Right lobe of liver (tissue), 6 donors: ENCODE measurements at regions not wholly inside any gene's neighbourhood (a gene's known extent, or its start where the extent isn't known, plus 50 kb on each side); places are given as distances from the start of the nearest gene placed in this dataset.

Experiments used
- ATAC-seq, 4 donors: fragments of 200-7000 bp; cut with Tn5 transposase; one replicate each; pipeline ENCODE4 v1.9.1; 2020; ENCODE audit warnings: mild to moderate bottlenecking in 4 of 4, moderate library complexity in 4 of 4
- DNase-seq, 3 donors: peaks; one replicate each; pipeline ENCODE4 v3.0.0-alpha.2; 2020
- H3K27ac ChIP-seq, 3 donors: fragments of 200-600 bp; one replicate each; pipeline ENCODE4 v1.8.0; 2022
- H3K27me3 ChIP-seq, 2 donors: fragments of 200-600 bp; one replicate each; pipeline ENCODE4 v1.8.0; 2022
- H3K36me3 ChIP-seq, 4 donors: fragments of 200-600 bp; sonication (generic) in 1 of 4; one replicate each; pipeline versions ENCODE4 v1.5.1 to v1.8.0; 2017 to 2022; ENCODE audit warnings: control low read depth in 1 of 4
- H3K4me1 ChIP-seq, 4 donors: fragments of 200-600 bp; sonication (generic) in 1 of 4; one replicate each; pipeline versions ENCODE4 v1.5.1 to v1.8.0; 2017 to 2022; ENCODE audit warnings: control low read depth in 1 of 4
- H3K4me3 ChIP-seq, 3 donors: fragments of 200-600 bp; one replicate each; pipeline ENCODE4 v1.8.0; 2022
- H3K9me3 ChIP-seq, 4 donors: fragments of 200-600 bp; sonication (generic) in 1 of 4; one replicate each; pipeline versions ENCODE4 v1.5.1 to v1.8.0; 2017 to 2022; ENCODE audit warnings: control low read depth in 1 of 4
- POLR2A ChIP-seq: fragments of 450-650 bp; IDR thresholded peaks from one replicate; pipeline ENCODE4 v1.6.1; 2017; ENCODE audit warnings: antibody characterized with exemption, mild to moderate bottlenecking
- WGBS: methylation state at CpG from one replicate; pipeline ENCODE4 v1.1.6; 2018; ENCODE audit warnings: low coverage, low lambda C conversion rate; ENCODE audit not compliant: insufficient coverage; ENCODE audit errors: missing lambda C conversion rate; 5-methylcytosine and 5-hydroxymethylcytosine counted together
- intact Hi-C, 2 donors: fragments of 100-400 bp; cut with DNase I; formaldehyde crosslinking; loops; one replicate each; pipeline versions ENCODE4 v1.11.2 to v1.14.1; 2022
- TF ChIP-seq, protein P1 (sequence below), 4 donors: fragments of 200-600 bp in 3 of 4; fragments of 450-650 bp in 1 of 4; IDR thresholded peaks; one replicate each; pipeline versions ENCODE4 v1.5.1 to v1.8.0; 2016 to 2022; ENCODE audit warnings: antibody characterized with exemption in 4 of 4, mild to moderate bottlenecking in 2 of 4
- donor health status: DM: no; HTN: yes; CAD: no.
- donor health status: DM: no; HTN: no; CAD: no.
- donor health status: DM: no; HTN: no; CAD: no.
- donor health status: DM: no; HTN: yes; CAD: no.
- donor health status: DM: no; HTN: yes; CAD: no.

DNA sequence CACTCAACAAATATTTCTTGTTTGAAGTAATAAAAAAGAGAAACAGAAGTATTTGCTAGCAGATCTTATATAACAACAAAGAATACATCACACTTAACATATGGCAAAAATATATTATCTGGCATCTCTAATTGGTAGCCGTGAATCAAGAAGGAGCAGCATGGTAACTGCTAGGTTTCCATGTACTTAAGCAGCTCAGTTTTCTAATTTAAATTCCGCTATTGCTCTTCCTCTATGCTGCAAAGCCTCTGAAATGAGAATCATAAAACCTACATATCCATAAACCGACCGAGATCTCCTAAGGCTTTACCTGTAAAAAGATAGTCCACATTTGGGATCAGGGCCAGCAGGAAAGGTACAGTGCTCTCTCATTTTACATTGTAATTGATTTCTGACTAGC, 76.6 kb upstream of the PTPRZ1 start:
- WGBS: 67% methylated on average over 4 of the region's 4 CpGs
- DNase-seq (no peak), ATAC-seq (no peak)
- H3K27ac ChIP-seq: no peak overlapping the region
- no peak overlapping the region for H3K4me3 ChIP-seq
- intact Hi-C loops: no loop called here
- TF ChIP-seq, protein P1, sequence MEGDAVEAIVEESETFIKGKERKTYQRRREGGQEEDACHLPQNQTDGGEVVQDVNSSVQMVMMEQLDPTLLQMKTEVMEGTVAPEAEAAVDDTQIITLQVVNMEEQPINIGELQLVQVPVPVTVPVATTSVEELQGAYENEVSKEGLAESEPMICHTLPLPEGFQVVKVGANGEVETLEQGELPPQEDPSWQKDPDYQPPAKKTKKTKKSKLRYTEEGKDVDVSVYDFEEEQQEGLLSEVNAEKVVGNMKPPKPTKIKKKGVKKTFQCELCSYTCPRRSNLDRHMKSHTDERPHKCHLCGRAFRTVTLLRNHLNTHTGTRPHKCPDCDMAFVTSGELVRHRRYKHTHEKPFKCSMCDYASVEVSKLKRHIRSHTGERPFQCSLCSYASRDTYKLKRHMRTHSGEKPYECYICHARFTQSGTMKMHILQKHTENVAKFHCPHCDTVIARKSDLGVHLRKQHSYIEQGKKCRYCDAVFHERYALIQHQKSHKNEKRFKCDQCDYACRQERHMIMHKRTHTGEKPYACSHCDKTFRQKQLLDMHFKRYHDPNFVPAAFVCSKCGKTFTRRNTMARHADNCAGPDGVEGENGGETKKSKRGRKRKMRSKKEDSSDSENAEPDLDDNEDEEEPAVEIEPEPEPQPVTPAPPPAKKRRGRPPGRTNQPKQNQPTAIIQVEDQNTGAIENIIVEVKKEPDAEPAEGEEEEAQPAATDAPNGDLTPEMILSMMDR (IDR thresholded peaks at IDR 0.05): no peak
- no peak for TF ChIP-seq POLR2A
- H3K4me1 ChIP-seq: no peaks in the 10 kb centered on the region
- H3K9me3 ChIP-seq: no peaks in the 10 kb centered on the region
- H3K27me3 ChIP-seq: no peaks in the 10 kb centered on the region
- H3K36me3 ChIP-seq: no peaks in the 10 kb centered on the region

DNA sequence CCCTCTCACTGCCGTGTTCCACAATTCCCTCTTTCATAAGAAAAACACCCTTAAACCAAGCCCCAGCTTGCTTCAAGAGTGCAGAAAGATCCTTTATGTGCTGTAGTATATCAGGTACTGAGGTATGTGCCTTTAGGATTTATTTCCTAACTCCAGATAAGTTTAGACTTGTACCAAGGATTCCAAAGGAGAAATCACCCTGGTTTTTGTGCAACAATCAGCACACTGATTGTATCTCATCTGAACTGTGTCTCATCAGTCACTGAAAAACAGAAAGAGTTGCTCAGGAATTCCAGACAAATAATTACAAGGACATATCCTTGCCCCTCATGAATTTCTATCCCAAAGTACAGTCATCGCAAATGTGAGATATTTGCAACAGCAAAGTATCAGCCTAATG, 77.2 kb upstream of the PTPRZ1 start:
- Histone ChIP-seq H3K4me3 (no peak overlapping the region), H3K4me1 (no peaks in the 10 kb centered on the region), H3K27ac (no peak overlapping the region), H3K9me3 (no peaks in the 10 kb centered on the region), H3K27me3 (no peaks in the 10 kb centered on the region), H3K36me3 (no peaks in the 10 kb centered on the region)
- TF ChIP-seq POLR2A: no peak
- TF ChIP-seq, protein P1 (IDR thresholded peaks at IDR 0.05): no peak
- intact Hi-C loops: no loop called here
- 79% methylated on average over 2 of the region's 2 CpGs for WGBS
- DNase-seq (no peak), ATAC-seq (no peak)

DNA sequence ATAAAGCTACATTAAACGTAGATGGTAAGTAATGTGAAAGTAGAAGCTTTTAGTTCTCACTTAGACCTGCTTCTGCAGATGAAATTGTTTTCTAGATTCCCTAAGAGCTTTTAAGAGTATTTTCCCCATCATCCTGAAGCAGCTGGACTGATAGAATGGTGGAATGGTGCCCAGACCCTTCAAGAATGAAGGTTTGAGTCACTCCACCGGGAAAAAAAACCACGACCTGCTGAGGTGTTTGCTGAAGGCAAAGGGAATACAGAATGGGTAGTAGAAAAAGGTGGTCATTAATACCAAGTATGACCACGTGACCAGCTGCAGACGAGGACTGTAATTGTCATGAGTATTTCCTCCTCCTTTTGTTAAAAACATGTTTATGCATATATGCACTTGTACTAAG, 79.2 kb upstream of the PTPRZ1 start:
- ATAC-seq: no peak
- Histone ChIP-seq H3K36me3 (no peaks in the 10 kb centered on the region), H3K9me3 (no peaks in the 10 kb centered on the region), H3K27me3 (no peaks in the 10 kb centered on the region), H3K27ac (no peak overlapping the region), H3K4me1 (no peaks in the 10 kb centered on the region), H3K4me3 (no peak overlapping the region)
- intact Hi-C loops: no loop called here
- TF ChIP-seq, protein P1 (IDR thresholded peaks at IDR 0.05): no peak
- no peak for TF ChIP-seq POLR2A
- 58% methylated on average over 5 of the region's 5 CpGs for WGBS
- DNase-seq: no peak

DNA sequence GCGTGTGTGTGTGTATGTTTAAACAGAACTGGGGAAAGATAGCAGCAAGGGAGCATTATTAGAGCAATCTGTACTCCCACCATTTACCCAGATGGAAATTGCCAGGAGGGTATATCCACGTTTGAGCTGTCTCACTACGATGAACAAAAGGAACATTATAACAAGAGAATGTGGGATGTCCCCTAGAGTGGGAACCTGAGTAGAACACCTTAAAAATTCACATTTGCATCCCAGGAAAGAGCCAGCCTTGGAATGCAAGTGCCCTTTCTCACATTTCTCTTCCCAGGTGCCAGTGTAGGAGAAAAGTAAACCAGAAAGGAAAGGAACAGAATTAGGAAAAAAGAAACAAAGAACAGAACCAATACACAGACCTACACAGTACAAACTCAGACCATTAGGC, 95.3 kb upstream of the PTPRZ1 start:
- no peak overlapping the region for H3K27ac ChIP-seq
- 24% methylated on average over 3 of the region's 3 CpGs for WGBS
- intact Hi-C loops: no loop called here
- H3K4me1 ChIP-seq: no peaks in the 10 kb centered on the region
- H3K9me3 ChIP-seq: no peaks in the 10 kb centered on the region
- no peak for ATAC-seq
- H3K36me3 ChIP-seq: no peaks in the 10 kb centered on the region
- H3K27me3 ChIP-seq: no peaks in the 10 kb centered on the region
- H3K4me3 ChIP-seq: no peak overlapping the region
- TF ChIP-seq, protein P1 (IDR thresholded peaks at IDR 0.05): no peak
- TF ChIP-seq POLR2A: no peak
- DNase-seq: no peak

DNA sequence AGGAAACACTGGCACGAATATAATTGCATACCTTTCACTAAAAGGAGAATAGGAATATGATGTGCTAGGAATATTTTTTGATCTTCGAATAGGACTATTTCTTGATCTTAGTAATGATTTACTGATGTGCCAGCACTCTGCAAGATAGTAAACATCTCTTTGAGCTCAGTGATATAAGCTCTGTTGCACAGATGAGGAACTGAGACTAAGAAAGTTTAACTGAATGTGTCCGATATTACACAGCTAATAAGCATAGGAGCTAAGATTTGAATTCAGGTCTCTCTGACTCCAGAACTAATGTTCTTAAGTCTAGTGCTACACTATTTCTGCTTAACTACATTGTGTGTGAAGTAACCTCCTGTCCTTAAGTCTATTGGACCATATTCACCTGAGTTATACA, 98.4 kb upstream of the PTPRZ1 start:
- DNase-seq (no peak), ATAC-seq (no peak)
- H3K27ac ChIP-seq: no peak overlapping the region
- H3K4me1 ChIP-seq: no peaks in the 10 kb centered on the region
- WGBS: 51% methylated on average over 3 of the region's 3 CpGs
- H3K4me3 ChIP-seq: no peak overlapping the region
- H3K9me3 ChIP-seq: no peaks in the 10 kb centered on the region
- H3K27me3 ChIP-seq: no peaks in the 10 kb centered on the region
- H3K36me3 ChIP-seq: no peaks in the 10 kb centered on the region
- no peak for TF ChIP-seq POLR2A
- TF ChIP-seq, protein P1 (IDR thresholded peaks at IDR 0.05): no peak
- intact Hi-C loops: no loop called here
